22Rv1 (cell line): ENCODE measurements at regions not wholly inside any gene's neighbourhood (a gene's known extent, or its start where the extent isn't known, plus 50 kb on each side); places are given as distances from the start of the nearest gene placed in this dataset.
"Not testable (repeated sequence)": the region's sequence is repeated elsewhere in the genome, so short reads cannot be mapped to it uniquely, and the experiment has no call there.

ENCODE experiments used
- H3K27ac ChIP-seq: fragments of 450-650 bp; 2 replicates; pipeline ENCODE4 v1.5.1; 2017
- ZFX ChIP-seq: fragments of 450-650 bp; IDR thresholded peaks from 2 replicates; pipeline ENCODE4 v1.6.1; 2017; ENCODE audit warnings: antibody characterized with exemption, borderline replicate concordance
- TF ChIP-seq, protein P1 (sequence below): fragments of 450-650 bp; IDR thresholded peaks from 2 replicates; pipeline ENCODE4 v1.5.1; 2017; ENCODE audit warnings: mild to moderate bottlenecking

DNA sequence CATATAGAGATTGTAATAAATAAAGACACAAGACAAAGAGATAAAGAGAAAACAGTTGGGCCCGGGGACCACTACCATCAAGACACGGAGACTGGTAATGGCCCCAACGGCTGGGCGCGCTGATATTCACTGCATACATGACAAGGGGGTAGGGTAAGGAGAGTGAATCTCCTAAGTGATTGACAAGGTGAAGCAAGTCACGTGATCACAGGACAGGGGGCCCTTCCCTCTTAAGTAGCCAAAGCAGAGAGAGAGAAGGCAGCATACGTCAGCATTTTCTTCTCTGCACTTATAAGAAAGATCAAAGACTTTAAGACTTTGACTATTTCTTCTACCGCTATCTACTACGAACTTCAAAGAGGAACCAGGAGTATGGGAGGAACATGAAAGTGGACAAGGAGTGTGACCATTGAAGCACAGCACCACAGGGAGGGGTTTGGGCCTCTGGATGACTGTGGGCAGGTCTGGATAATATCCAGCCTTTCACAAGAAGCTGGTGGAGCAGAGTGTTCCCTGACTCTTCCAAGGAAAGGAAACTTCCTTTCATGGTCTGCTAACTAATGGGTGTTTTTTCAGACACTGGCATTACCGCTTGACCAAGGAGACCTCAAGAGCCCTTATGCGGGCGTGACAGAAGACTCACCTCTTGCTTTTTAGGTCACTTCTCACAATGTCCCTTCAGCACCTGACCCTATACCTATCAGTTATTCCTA lies 75.6 kb downstream of the MRPL39 start:
- not testable (repeated sequence) for H3K27ac ChIP-seq

DNA sequence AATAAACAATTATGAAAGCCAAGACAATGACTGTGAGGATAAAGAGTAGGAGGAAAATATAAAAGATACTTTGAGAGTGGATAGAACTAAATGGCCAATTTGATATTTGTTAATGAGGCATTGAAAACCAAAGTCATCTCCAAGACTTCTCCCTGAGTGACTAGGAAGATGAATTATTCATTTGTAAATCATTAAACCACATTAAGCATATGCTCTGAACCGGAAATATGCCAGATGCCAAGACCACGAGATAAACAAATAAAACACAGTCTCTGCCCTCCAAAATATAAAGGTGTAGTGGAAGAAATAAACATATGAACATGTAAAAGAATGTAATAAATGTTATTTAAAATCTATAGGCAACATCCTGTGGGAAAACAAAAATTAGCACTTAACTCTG lies 78.8 kb downstream of the MRPL39 start:
- H3K27ac ChIP-seq: 0 out of 2 replicates have a peak overlapping the region, but pooled peaks have one; percentile 12
- TF ChIP-seq, protein P1, sequence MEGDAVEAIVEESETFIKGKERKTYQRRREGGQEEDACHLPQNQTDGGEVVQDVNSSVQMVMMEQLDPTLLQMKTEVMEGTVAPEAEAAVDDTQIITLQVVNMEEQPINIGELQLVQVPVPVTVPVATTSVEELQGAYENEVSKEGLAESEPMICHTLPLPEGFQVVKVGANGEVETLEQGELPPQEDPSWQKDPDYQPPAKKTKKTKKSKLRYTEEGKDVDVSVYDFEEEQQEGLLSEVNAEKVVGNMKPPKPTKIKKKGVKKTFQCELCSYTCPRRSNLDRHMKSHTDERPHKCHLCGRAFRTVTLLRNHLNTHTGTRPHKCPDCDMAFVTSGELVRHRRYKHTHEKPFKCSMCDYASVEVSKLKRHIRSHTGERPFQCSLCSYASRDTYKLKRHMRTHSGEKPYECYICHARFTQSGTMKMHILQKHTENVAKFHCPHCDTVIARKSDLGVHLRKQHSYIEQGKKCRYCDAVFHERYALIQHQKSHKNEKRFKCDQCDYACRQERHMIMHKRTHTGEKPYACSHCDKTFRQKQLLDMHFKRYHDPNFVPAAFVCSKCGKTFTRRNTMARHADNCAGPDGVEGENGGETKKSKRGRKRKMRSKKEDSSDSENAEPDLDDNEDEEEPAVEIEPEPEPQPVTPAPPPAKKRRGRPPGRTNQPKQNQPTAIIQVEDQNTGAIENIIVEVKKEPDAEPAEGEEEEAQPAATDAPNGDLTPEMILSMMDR: no peak
- no peak for TF ChIP-seq ZFX

DNA sequence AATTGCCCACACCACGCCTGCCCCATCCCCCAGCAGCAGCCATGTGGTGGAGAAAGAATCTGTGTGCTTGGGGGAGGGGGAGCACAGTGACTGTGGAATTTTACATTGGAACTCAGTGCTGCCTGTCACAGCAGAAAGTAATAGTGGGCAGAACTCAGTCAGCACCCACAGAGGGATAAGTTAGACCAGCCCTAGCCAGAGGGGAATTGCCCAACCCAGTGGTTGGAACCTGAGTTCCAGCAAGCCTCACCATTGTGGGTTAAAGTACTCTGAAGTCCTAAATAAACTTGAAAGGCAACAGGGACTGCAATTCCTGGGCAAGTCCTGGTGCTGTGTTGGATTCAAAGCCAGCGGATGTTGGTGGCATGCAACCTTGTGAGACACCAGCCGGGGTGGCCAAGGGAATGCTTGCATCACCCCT lies 88.8 kb downstream of the MRPL39 start:
- no peak overlapping the region for H3K27ac ChIP-seq
- no peak for TF ChIP-seq ZFX
- TF ChIP-seq, protein P1: no peak

DNA sequence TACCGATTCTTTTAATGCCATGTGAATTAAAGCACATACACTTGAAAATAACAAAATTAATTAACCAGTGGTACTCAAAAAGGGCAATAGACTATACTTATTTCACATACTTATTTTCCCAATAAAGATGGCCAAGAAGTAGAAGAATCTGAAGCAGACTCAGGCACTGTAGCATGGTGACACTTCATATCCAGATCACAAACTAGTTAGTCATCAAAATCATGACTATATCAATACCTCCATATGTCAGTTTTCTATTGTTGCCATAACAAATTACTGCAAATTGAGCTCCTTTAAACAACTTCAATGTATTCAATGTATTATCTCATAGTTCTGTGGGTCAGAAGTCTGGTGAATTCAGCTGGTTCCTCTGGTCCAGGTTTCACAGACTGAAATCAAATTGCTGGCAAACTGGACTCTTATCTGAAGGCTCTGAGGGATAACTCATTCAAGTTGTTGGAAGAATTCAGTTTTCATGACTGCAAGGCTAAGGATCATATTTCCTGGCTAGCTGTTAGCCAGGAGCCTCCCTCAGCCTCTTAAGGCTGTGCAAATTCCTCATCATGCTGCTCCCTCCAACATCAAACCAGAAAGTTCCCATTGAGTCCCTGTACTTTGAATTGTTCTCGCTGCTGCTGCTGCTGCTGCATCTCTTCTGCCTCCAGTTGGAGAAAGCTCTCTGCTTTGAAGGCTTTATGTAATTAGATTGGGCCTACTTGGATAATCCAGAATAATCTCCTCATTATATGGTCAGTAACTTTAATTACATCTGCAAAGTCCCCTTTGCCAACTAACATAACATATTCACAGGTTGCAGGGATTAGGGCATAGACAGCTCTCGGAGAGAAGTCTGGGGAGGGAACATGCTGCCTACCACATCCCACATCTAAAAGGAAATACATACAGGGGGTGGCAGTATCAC lies 91.5 kb downstream of the MRPL39 start:
- no peak overlapping the region for H3K27ac ChIP-seq
- TF ChIP-seq ZFX: no peak
- TF ChIP-seq, protein P1: no peak

DNA sequence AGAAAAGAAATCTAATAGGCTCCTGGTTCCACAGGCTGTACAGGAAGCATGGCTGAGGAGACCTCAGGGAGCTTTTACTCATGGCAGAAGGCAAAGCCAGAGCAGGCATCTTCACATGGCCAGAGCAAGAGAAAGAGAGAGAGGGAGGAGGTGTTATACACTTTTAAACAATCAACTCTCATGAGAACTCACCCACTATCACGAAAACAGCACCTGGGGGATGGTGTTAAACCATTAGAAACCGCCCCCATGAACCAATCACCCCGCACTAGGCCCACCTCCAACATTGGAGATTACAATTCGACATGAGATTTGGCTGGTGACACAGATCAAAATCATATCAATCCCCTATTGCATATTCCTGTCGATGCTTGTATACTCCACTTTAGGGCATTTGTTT lies 93.5 kb downstream of the MRPL39 start:
- TF ChIP-seq ZFX: no peak
- no peak overlapping the region for H3K27ac ChIP-seq

DNA sequence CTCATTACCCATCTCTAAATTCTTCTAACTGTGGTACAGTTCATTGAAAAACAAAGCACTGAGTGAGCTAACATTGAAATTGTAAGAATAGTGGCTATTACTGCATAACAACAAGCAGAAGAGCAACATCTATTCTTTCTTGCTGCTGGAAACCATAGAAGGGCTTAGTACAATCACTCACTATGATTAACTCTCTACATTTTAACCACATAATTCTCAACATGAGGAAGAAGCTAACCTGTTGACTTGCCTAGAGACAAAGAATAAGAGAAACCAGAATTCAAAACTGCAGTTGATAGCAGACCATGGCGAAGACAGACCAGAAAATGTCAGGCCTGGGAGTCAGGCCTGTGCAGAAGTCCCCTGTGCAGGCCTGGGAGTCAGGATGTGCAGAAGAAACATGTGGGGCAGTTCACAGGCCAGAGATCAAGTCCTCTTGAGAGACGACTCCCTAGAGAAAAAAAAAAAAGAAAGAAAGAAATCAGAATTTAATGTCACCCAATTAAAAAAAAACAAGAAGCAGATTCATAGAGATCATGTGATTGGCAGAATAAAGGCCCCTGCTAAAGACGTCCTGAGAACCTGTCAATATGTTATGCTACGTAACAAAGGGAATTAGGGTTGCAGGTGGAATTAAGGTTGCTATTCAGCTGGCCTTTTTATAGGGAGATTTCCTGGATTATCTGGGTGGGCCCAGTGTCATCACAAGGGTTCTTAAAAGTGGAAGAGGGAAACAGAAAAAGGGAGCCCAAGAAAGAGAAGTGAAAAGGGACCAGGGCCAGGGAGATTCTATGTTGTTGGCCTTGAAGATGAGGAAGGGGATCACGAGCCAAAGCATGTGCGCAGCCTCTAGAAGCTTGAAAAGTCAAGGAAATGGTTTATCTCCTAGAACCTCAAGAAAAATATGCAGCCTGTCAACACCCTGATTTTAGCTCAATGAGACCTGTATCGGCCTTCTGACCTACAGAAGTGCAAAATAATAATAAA lies 94.9 kb downstream of the MRPL39 start:
- H3K27ac ChIP-seq: no peak overlapping the region
- TF ChIP-seq, protein P1: no peak
- no peak for TF ChIP-seq ZFX

DNA sequence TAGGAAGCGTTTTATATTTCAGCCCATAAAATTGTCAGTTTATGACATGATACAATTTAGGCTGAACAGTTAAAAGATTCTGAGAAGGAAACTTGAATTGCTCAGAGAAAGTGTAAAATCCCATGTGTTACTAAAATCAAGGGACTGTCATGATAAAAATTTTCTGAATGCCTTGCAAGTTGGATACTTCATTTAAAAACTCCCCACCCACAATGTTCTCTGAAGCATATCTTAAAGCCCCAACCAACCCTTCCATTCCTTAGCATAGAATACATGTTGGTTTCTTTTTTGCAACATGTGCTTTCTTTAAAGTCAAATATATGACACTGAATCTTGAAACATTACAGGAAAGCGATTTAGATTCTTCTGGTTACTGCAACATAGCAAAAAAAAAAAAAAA lies 97.4 kb downstream of the MRPL39 start:
- TF ChIP-seq, protein P1: no peak
- no peak for TF ChIP-seq ZFX
- no peak overlapping the region for H3K27ac ChIP-seq
